Spinal cord (tissue), 9 donors: ENCODE measurements at regions not wholly inside any gene's neighbourhood (a gene's known extent, or its start where the extent isn't known, plus 50 kb on each side); places are given as distances from the start of the nearest gene placed in this dataset.

Experiments used
- DNase-seq, 6 donors: peaks; one replicate each; pipeline versions ENCODE4 v3.0.0 to v3.0.0-alpha.2; 2013 to 2015; ENCODE audit warnings: low spot score in 6 of 6, low read depth in 4 of 6
- H3K27ac ChIP-seq: one replicate; pipeline ENCODE4 v1.5.1; 2013; ENCODE audit warnings: low read depth, low read length, control low read depth
- H3K27me3 ChIP-seq: one replicate; pipeline ENCODE4 v1.6.1; 2013; ENCODE audit warnings: low read length; ENCODE audit not compliant: control insufficient read depth, insufficient read depth
- H3K36me3 ChIP-seq: one replicate; pipeline ENCODE4 v1.6.1; 2013; ENCODE audit warnings: low read length; ENCODE audit not compliant: control insufficient read depth, insufficient read depth
- H3K4me1 ChIP-seq: one replicate; pipeline ENCODE4 v1.6.1; 2013; ENCODE audit warnings: low read length; ENCODE audit not compliant: control insufficient read depth, insufficient read depth
- H3K4me3 ChIP-seq: one replicate; pipeline ENCODE4 v1.5.1; 2013; ENCODE audit warnings: low read depth, low read length, control low read depth
- H3K9me3 ChIP-seq: one replicate; pipeline ENCODE4 v1.6.1; 2013; ENCODE audit warnings: low read length; ENCODE audit not compliant: control insufficient read depth, insufficient read depth
- WGBS: methylation state at CpG from one replicate; pipeline ENCODE4 v1.1.5; 2013; ENCODE audit warnings: missing lambda C conversion rate; ENCODE audit not compliant: insufficient coverage; 5-methylcytosine and 5-hydroxymethylcytosine counted together
- donor health status: healthy.

- Histone ChIP-seq H3K27ac (no peak overlapping the region), H3K27me3 (no peaks in the 10 kb centered on the region), H3K4me1 (no peaks in the 10 kb centered on the region), H3K9me3 (no peaks in the 10 kb centered on the region), H3K36me3 (no peaks in the 10 kb centered on the region), H3K4me3 (no peak overlapping the region)
- peak in 2 of 6 donors; percentile 25 to 62 for DNase-seq
- WGBS, result no CpG with 5 or more reads among the region's 2 CpGs
Observed at GRCh38 chr6:112488238-112488637, 141.1 kb downstream of the RFPL4B start.

- peak overlapping the region; percentile 85 for H3K27ac ChIP-seq
- peaks cover 7% of the 10 kb centered on the region for H3K4me1 ChIP-seq
Observed at GRCh38 chr6:112501705-112502104, 154.6 kb downstream of the RFPL4B start.

GRCh38 chr6:112502351-112503090, 155.4 kb downstream of the RFPL4B start:
- H3K36me3 ChIP-seq, result no peaks in the 10 kb centered on the region
- DNase-seq, result peak in 2 of 6 donors; percentile 39 to 88
- no CpG with 5 or more reads among the region's 7 CpGs for WGBS

More at GRCh38 chr6:112501705-112502104, 154.6 kb downstream of the RFPL4B start:
- H3K9me3 ChIP-seq, result no peaks in the 10 kb centered on the region
- DNase-seq, result peak; percentile 91 to 99 (median 95)
- WGBS, result 0% methylated on average over 4 of the region's 5 CpGs
- H3K27me3 ChIP-seq, result no peaks in the 10 kb centered on the region
- H3K4me3 ChIP-seq, result no peak overlapping the region
- no peaks in the 10 kb centered on the region for H3K36me3 ChIP-seq

GRCh38 chr6:112503091-112503596, 156.0 kb downstream of the RFPL4B start:
- no peaks in the 10 kb centered on the region for H3K27me3 ChIP-seq
- no peak overlapping the region for H3K4me3 ChIP-seq
- 0% methylated on average over 2 of the region's 6 CpGs for WGBS
- H3K27ac ChIP-seq, result peak overlapping the region; percentile 85
- no peaks in the 10 kb centered on the region for H3K9me3 ChIP-seq
- H3K4me1 ChIP-seq, result peaks cover 7% of the 10 kb centered on the region
- DNase-seq, result peak; percentile 67 to 95 (median 76)
- no peaks in the 10 kb centered on the region for H3K36me3 ChIP-seq

More at GRCh38 chr6:112502351-112503090, 155.4 kb downstream of the RFPL4B start:
- Histone ChIP-seq H3K4me3 (no peak overlapping the region), H3K9me3 (no peaks in the 10 kb centered on the region), H3K27ac (peak overlapping the region; percentile 85), H3K4me1 (peaks cover 7% of the 10 kb centered on the region), H3K27me3 (no peaks in the 10 kb centered on the region)

GRCh38 chr6:112504621-112505020, 157.5 kb downstream of the RFPL4B start:
- Histone ChIP-seq H3K4me3 (no peak overlapping the region), H3K27me3 (no peaks in the 10 kb centered on the region), H3K4me1 (peaks cover 7% of the 10 kb centered on the region), H3K36me3 (no peaks in the 10 kb centered on the region), H3K27ac (peak overlapping the region; percentile 85), H3K9me3 (no peaks in the 10 kb centered on the region)
- no CpG with 5 or more reads among the region's 2 CpGs for WGBS
- DNase-seq, result peak in 2 of 6 donors; percentile 33 to 64

GRCh38 chr6:112511441-112511840, 164.3 kb downstream of the RFPL4B start:
- no peaks in the 10 kb centered on the region for H3K4me1 ChIP-seq
- no peak overlapping the region for H3K4me3 ChIP-seq
- H3K27me3 ChIP-seq, result no peaks in the 10 kb centered on the region
- no peaks in the 10 kb centered on the region for H3K9me3 ChIP-seq
- no peak for DNase-seq
- whole genome bisulfite sequencing, result no CpG with 5 or more reads among the region's 1 CpG
- no peaks in the 10 kb centered on the region for H3K36me3 ChIP-seq
- H3K27ac ChIP-seq, result no peak overlapping the region

GRCh38 chr6:112513175-112513574, 166.0 kb downstream of the RFPL4B start:
- H3K27me3 ChIP-seq, result no peaks in the 10 kb centered on the region
- no peak overlapping the region for H3K4me3 ChIP-seq
- no peaks in the 10 kb centered on the region for H3K9me3 ChIP-seq
- H3K36me3 ChIP-seq, result no peaks in the 10 kb centered on the region
- no peak for DNase-seq
- no peak overlapping the region for H3K27ac ChIP-seq
- H3K4me1 ChIP-seq, result no peaks in the 10 kb centered on the region

- 80% methylated on average over 1 of the region's 4 CpGs for WGBS
- no peaks in the 10 kb centered on the region for H3K27me3 ChIP-seq
- DNase-seq, result no peak
Observed at GRCh38 chr6:112522587-112522986, 175.5 kb downstream of the RFPL4B start.

GRCh38 chr6:112524071-112524470, 176.9 kb downstream of the RFPL4B start:
- no peak for DNase-seq
- no CpG with 5 or more reads among the region's 2 CpGs for WGBS
- Histone ChIP-seq H3K4me3 (no peak overlapping the region), H3K27ac (no peak overlapping the region), H3K9me3 (no peaks in the 10 kb centered on the region), H3K4me1 (no peaks in the 10 kb centered on the region), H3K27me3 (no peaks in the 10 kb centered on the region), H3K36me3 (no peaks in the 10 kb centered on the region)

More at GRCh38 chr6:112522587-112522986, 175.5 kb downstream of the RFPL4B start:
- no peaks in the 10 kb centered on the region for H3K9me3 ChIP-seq
- H3K27ac ChIP-seq, result no peak overlapping the region
- H3K36me3 ChIP-seq, result no peaks in the 10 kb centered on the region
- H3K4me3 ChIP-seq, result no peak overlapping the region
- H3K4me1 ChIP-seq, result no peaks in the 10 kb centered on the region

GRCh38 chr6:112525749-112526148, 178.6 kb downstream of the RFPL4B start:
- H3K4me3 ChIP-seq, result no peak overlapping the region
- no peaks in the 10 kb centered on the region for H3K4me1 ChIP-seq
- no CpG with 5 or more reads among the region's 1 CpG for WGBS
- DNase-seq, result no peak
- no peaks in the 10 kb centered on the region for H3K27me3 ChIP-seq
- no peaks in the 10 kb centered on the region for H3K9me3 ChIP-seq
- H3K27ac ChIP-seq, result no peak overlapping the region
- H3K36me3 ChIP-seq, result no peaks in the 10 kb centered on the region
